ENCODE measurements at regions not wholly inside any gene's neighbourhood (a gene's known extent, or its start where the extent isn't known, plus 50 kb on each side); places are given as distances from the start of the nearest gene placed in this dataset.

DNA sequence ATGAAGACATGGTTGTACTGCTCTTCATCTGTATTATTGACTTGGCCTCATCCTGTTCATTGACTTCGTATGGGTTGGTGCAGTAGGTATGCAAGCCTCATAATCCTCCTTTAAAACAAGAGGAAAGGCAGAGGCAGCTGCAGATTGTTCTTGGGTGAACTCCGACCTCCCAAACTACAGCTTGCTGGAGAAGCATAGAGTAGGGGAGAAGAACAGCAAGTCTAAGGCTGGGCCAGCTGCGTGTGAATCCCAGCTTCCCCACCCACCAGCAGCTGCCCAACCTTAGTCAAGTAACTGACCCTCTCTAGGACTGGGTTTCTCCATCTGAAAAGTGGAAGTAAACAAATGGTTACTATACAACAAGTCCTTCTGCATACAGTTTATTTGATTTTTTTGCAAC lies 114.5 kb upstream of the WWC1 start:
- DNase-seq: no peak
- Histone ChIP-seq H3K4me3 (no peak overlapping the region), H3K4me1 (replicated peaks in 1 of 2) (no peaks in the 10 kb centered on the region), H3K27ac (no peak overlapping the region), H3K27me3 (no peaks in the 10 kb centered on the region), H3K36me3 (replicated peaks in 1 of 2) (no peaks in the 10 kb centered on the region), H3K9me3 (replicated peaks in 1 of 3) (no peaks in the 10 kb centered on the region)
- WGBS, 4 donors: 53 to 64% (median 60%) methylated on average over 3 of the region's 3 CpGs
- TF ChIP-seq, protein P1, sequence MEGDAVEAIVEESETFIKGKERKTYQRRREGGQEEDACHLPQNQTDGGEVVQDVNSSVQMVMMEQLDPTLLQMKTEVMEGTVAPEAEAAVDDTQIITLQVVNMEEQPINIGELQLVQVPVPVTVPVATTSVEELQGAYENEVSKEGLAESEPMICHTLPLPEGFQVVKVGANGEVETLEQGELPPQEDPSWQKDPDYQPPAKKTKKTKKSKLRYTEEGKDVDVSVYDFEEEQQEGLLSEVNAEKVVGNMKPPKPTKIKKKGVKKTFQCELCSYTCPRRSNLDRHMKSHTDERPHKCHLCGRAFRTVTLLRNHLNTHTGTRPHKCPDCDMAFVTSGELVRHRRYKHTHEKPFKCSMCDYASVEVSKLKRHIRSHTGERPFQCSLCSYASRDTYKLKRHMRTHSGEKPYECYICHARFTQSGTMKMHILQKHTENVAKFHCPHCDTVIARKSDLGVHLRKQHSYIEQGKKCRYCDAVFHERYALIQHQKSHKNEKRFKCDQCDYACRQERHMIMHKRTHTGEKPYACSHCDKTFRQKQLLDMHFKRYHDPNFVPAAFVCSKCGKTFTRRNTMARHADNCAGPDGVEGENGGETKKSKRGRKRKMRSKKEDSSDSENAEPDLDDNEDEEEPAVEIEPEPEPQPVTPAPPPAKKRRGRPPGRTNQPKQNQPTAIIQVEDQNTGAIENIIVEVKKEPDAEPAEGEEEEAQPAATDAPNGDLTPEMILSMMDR (IDR thresholded peaks at IDR 0.05): no peak
- no peak for TF ChIP-seq POLR2A (IDR thresholded peaks at IDR 0.05)
- intact Hi-C loops (cut with DNase I): no loop called here

DNA sequence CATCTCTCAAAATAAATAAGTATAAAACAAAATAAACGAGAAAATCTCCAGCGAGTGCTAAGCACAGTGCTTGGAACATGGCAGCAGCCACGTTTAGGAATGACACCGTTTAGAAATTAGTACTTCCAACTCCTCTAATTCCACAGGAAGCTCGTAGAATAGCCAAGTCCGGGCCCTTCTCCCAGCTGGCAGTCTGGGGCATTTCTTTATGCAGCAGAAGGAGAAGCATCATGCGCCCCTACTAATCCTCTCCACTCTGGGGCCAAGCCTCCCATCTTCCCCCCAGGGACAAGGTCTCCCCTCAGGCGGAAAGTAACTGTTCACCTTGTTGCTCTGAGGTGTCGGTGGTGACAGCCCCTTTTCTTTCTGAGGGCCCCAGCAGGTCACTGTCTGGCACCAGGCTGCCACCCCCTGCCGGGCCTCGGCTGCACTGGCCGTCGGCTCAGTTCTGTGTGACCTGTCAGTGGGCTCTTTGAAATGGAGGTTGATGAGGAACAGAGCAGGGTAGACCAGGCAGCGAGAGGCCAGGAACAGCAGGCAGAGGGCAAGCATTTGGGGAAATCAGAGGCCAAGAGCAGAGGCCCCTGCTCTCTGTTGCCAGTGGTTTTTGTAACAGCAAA lies 113.5 kb upstream of the WWC1 start:
- Histone ChIP-seq H3K27me3 (no peaks in the 10 kb centered on the region), H3K27ac (no peak overlapping the region), H3K36me3 (replicated peaks in 1 of 2) (no peaks in the 10 kb centered on the region), H3K4me1 (replicated peaks in 1 of 2) (no peaks in the 10 kb centered on the region), H3K4me3 (no peak overlapping the region), H3K9me3 (replicated peaks in 1 of 3) (no peaks in the 10 kb centered on the region)
- no peak for TF ChIP-seq POLR2A (IDR thresholded peaks at IDR 0.05)
- TF ChIP-seq, protein P1 (IDR thresholded peaks at IDR 0.05): no peak
- no peak for DNase-seq
- WGBS, 4 donors: 39 to 60% (median 56%) methylated on average over 10 to 14 of the region's 14 CpGs
- intact Hi-C loops (cut with DNase I): no loop called here

DNA sequence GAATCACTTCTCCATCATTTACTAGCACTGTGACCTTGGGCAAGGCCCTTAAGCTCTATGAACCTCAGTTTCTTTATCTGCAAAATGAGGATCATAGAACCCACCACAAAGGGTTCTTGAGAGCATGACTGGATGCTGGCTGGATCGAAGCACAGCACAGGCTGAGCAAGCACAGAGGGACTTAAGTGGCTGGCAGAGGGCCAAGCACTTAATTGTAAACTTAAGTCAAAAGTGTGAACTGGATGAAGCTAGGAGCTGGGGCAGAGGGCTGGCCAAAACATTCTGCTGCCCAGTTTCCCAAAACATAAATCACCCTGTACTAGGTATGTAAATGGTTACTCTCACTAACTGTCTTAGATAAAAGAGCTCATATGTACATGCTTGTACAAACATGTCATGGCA lies 112.3 kb upstream of the WWC1 start:
- intact Hi-C loops (cut with DNase I): no loop called here
- no peaks in the 10 kb centered on the region for H3K36me3 ChIP-seq (replicated peaks in 1 of 2)
- WGBS, 4 donors: 39 to 92% (median 73%) methylated on average over 1 of the region's 1 CpG
- H3K4me3 ChIP-seq: no peak overlapping the region
- H3K9me3 ChIP-seq (replicated peaks in 1 of 3): no peaks in the 10 kb centered on the region
- no peaks in the 10 kb centered on the region for H3K27me3 ChIP-seq
- H3K27ac ChIP-seq: no peak overlapping the region
- DNase-seq: no peak
- TF ChIP-seq POLR2A (IDR thresholded peaks at IDR 0.05): no peak
- TF ChIP-seq, protein P1 (IDR thresholded peaks at IDR 0.05): no peak
- no peaks in the 10 kb centered on the region for H3K4me1 ChIP-seq (replicated peaks in 1 of 2)

DNA sequence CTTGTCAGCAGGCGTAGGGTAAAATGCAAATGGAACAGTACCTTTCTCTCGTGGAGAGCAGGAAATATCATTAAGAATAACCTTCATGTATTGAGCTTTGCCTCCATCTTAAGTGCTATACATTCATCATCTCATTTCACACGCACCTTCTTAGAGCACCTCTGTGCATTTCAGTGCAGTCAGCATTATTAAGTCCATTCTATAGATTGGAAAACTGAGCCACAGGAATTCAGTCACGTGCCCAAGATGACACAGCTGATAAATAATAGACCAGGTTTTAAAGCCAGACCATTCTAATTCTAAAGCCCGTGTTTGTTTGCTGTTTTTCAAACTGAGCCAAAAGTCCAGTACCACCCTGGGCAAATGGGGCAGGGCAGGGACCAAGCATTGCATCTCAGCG lies 109.2 kb upstream of the WWC1 start:
- H3K4me3 ChIP-seq: no peak overlapping the region
- H3K4me1 ChIP-seq (replicated peaks in 1 of 2): no peaks in the 10 kb centered on the region
- TF ChIP-seq, protein P1 (IDR thresholded peaks at IDR 0.05): no peak
- no peak for TF ChIP-seq POLR2A (IDR thresholded peaks at IDR 0.05)
- H3K27me3 ChIP-seq: no peaks in the 10 kb centered on the region
- H3K36me3 ChIP-seq (replicated peaks in 1 of 2): no peaks in the 10 kb centered on the region
- intact Hi-C loops (cut with DNase I): no loop called here
- DNase-seq: no peak
- 70 to 82% (median 73%) methylated on average over 6 of the region's 6 CpGs for WGBS, 4 donors
- H3K27ac ChIP-seq: no peak overlapping the region
- H3K9me3 ChIP-seq (replicated peaks in 1 of 3): no peaks in the 10 kb centered on the region
